Neuronal stem cell (in vitro differentiated cells): ENCODE measurements at regions not wholly inside any gene's neighbourhood (a gene's known extent, or its start where the extent isn't known, plus 50 kb on each side); places are given as distances from the start of the nearest gene placed in this dataset.

Experiments used
- DNase-seq: peaks from one replicate; pipeline ENCODE4 v3.0.0-alpha.2; 2013; ENCODE audit warnings: low spot score
- H2AFZ ChIP-seq: one replicate; pipeline ENCODE4 v1.6.1; 2013; ENCODE audit warnings: mild to moderate bottlenecking, low read length, inconsistent platforms
- H2AK5ac ChIP-seq: 2 replicates; pipeline ENCODE4 v1.6.1; 2013; ENCODE audit warnings: low read depth, mild to moderate bottlenecking, inconsistent platforms, low read length, moderate library complexity, mixed read lengths
- H2BK120ac ChIP-seq: 2 replicates; pipeline ENCODE4 v1.6.1; 2013; ENCODE audit warnings: low read depth, mild to moderate bottlenecking, inconsistent platforms, low read length, moderate library complexity, mixed read lengths
- H2BK12ac ChIP-seq: one replicate; pipeline ENCODE4 v1.6.1; 2013; ENCODE audit warnings: low read length, inconsistent platforms
- H2BK15ac ChIP-seq: 2 replicates; pipeline ENCODE4 v1.6.1; 2013; ENCODE audit warnings: mild to moderate bottlenecking, low read length, inconsistent platforms, mixed read lengths
- H2BK5ac ChIP-seq: one replicate; pipeline ENCODE4 v1.6.1; 2013; ENCODE audit warnings: inconsistent platforms, mild to moderate bottlenecking, low read length, moderate library complexity
- H3K14ac ChIP-seq: one replicate; pipeline ENCODE4 v1.6.1; 2013; ENCODE audit warnings: low read length, inconsistent platforms
- H3K18ac ChIP-seq: 2 replicates; pipeline ENCODE4 v1.6.1; 2013; ENCODE audit warnings: low read length, inconsistent platforms
- H3K23ac ChIP-seq: 2 replicates; pipeline ENCODE4 v1.6.1; 2013; ENCODE audit warnings: low read depth, mild to moderate bottlenecking, mixed read lengths, low read length, inconsistent platforms; ENCODE audit not compliant: poor library complexity
- H3K27ac ChIP-seq: replicated peaks from 3 replicates; pipeline ENCODE4 v1.5.1; 2013; ENCODE audit warnings: low read length, inconsistent platforms
- H3K27me3 ChIP-seq, 3 experiments: 2 replicates each; pipeline ENCODE4 v1.6.1; 2013; ENCODE audit warnings: low read length in 3 of 3, mild to moderate bottlenecking in 2 of 3, inconsistent platforms in 1 of 3, low read depth in 1 of 3, mixed read lengths in 1 of 3, moderate library complexity in 1 of 3; ENCODE audit not compliant: control insufficient read depth in 3 of 3, insufficient read depth in 3 of 3
- H3K36me3 ChIP-seq, 2 donors: replicated peaks in 1 of 2; 2 replicates each; pipeline ENCODE4 v1.6.1; 2013; ENCODE audit warnings: low read length in 2 of 2; ENCODE audit not compliant: control insufficient read depth in 2 of 2, insufficient read depth in 2 of 2
- H3K4ac ChIP-seq: 2 replicates; pipeline ENCODE4 v1.6.1; 2013; ENCODE audit warnings: inconsistent platforms, mild to moderate bottlenecking, low read length, moderate library complexity
- H3K4me1 ChIP-seq, 2 donors: 1 replicate in 1 of 2; 2 replicates in 1 of 2; pipeline ENCODE4 v1.6.1; 2013; ENCODE audit warnings: low read length in 2 of 2, low read depth in 1 of 2; ENCODE audit not compliant: control insufficient read depth in 2 of 2, insufficient read depth in 1 of 2
- H3K4me2 ChIP-seq: one replicate; pipeline ENCODE4 v1.6.1; 2013; ENCODE audit warnings: mild to moderate bottlenecking, low read length, inconsistent platforms; ENCODE audit not compliant: insufficient read depth, poor library complexity, severe bottlenecking
- H3K4me3 ChIP-seq, 2 donors: 2 replicates each; pipeline ENCODE4 v1.5.1; 2013; ENCODE audit warnings: low read length in 2 of 2, mild to moderate bottlenecking in 2 of 2, inconsistent platforms in 1 of 2, moderate library complexity in 1 of 2
- H3K79me1 ChIP-seq: one replicate; pipeline ENCODE4 v1.6.1; 2013; ENCODE audit warnings: low read depth, mild to moderate bottlenecking, inconsistent platforms, low read length, moderate library complexity
- H3K9ac ChIP-seq: one replicate; pipeline ENCODE4 v1.6.1; 2013; ENCODE audit warnings: mild to moderate bottlenecking, low read depth, low read length, inconsistent platforms; ENCODE audit not compliant: poor library complexity
- H3K9me3 ChIP-seq, 2 donors: replicated peaks in 1 of 2; 2 replicates each; pipeline versions ENCODE3 to v1.6.1; 2013; ENCODE audit warnings: low read length in 2 of 2, mild to moderate bottlenecking in 2 of 2, inconsistent platforms in 1 of 2, low read depth in 1 of 2, mixed read lengths in 1 of 2, moderate library complexity in 1 of 2; ENCODE audit not compliant: control insufficient read depth in 2 of 2, insufficient read depth in 1 of 2
- H4K8ac ChIP-seq: one replicate; pipeline ENCODE4 v1.6.1; 2013; ENCODE audit warnings: low read depth, mild to moderate bottlenecking, inconsistent platforms, low read length, moderate library complexity
- H4K91ac ChIP-seq: one replicate; pipeline ENCODE4 v1.6.1; 2013; ENCODE audit warnings: low read length, low read depth, mild to moderate bottlenecking, inconsistent platforms; ENCODE audit not compliant: poor library complexity
- WGBS, 2 donors: extraction: QIAGEN DNeasy Blood & Tissue Kit; methylation state at CpG; one replicate each; pipeline ENCODE4 v1.1.7; 2013; ENCODE audit warnings: missing lambda C conversion rate in 2 of 2, mixed read lengths in 1 of 2; ENCODE audit not compliant: insufficient read length in 2 of 2, insufficient replicate concordance in 1 of 2; ENCODE audit errors: extremely low coverage in 2 of 2; 5-methylcytosine and 5-hydroxymethylcytosine counted together

DNA sequence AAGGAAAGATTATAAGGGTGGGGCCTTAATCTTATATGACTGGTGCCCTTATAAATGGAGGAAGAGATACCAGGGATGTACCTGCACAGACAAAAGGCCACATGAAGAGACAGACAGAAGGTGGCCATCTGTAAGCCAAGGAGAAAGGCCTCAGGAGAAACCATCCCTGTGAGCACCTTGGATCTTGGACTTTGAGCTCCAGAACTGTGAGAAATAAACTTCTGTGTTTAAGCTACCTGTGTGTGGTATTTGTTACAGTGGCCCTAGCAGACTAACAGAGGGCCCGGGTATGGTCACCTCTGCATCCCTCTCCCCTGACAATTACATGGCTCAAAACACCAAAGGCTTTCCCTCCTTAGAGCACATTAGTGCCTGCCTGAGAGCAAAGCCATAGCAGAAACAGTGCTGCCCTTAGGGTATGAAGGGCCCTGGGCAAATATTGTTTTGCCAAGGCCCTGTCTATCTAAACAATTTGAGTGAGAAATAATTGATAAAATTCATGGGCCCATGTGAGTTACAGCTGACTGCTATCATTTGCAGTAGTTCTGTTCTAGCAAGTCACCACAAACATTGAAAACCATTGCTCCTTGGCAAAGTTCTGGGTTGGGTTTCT is 109.3 kb upstream of the MYCN start:
- no peaks in the 10 kb centered on the region for H3K36me3 ChIP-seq
- no peak overlapping the region for H3K4ac ChIP-seq
- H3K23ac ChIP-seq, result no peak overlapping the region
- no peak overlapping the region for H2BK12ac ChIP-seq
- no peak overlapping the region for H3K14ac ChIP-seq
- no peak for DNase-seq
- peaks cover 0 to 4% (median 0%) of the 10 kb centered on the region in 3 experiments for H3K27me3 ChIP-seq
- H3K9me3 ChIP-seq, result no peaks in the 10 kb centered on the region
- no peak overlapping the region for H4K91ac ChIP-seq
- H2BK15ac ChIP-seq, result no peak overlapping the region
- H3K79me1 ChIP-seq, result no peaks in the 10 kb centered on the region
- H3K27ac ChIP-seq, result no peak overlapping the region
- no peak overlapping the region for H2AK5ac ChIP-seq
- H3K18ac ChIP-seq, result no peak overlapping the region
- no peak overlapping the region for H2BK120ac ChIP-seq
- H3K4me2 ChIP-seq, result no peak overlapping the region
- no peak overlapping the region for H2BK5ac ChIP-seq
- no peak overlapping the region for H2AFZ ChIP-seq
- peaks cover under 1 to 11% of the 10 kb centered on the region in 2 donors for H3K4me1 ChIP-seq
- no CpG with 5 or more reads among the region's 1 CpG for WGBS, 2 donors
- H4K8ac ChIP-seq, result no peak overlapping the region
- no peak overlapping the region for H3K9ac ChIP-seq
- H3K4me3 ChIP-seq, result no peak overlapping the region

DNA sequence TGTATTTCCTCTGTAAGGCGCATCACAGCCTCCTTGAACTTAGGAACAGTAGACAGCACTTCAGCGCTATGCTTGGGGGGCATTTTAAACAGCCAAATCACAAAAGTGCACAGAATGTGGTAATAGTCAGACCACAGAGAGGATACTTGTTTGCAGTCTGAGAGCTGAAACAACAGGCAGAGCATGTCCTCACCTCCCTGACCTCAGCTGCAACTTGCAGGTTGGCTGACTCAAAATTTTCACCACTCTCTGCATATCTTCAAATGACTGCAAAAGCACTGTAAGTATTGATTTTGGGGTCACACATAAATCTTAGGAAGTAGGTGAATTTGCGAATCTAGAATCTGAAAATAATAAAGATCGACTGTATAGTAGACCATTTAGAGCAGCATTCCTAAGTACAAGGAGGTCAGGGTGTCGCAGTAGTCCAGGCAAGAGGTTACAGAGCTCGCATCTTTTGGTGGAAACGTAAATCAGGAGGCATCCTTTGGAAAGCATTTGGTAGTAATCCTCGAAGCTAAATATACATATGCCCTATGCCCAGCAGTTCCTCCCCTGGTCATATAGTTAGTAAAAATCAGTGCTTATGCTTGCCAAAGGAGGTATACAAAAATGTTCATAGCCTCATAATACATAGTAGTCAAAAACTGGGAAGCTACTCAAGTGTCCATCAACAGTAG is 108.2 kb upstream of the MYCN start:
- H3K36me3 ChIP-seq, result no peaks in the 10 kb centered on the region
- no peak overlapping the region for H4K91ac ChIP-seq
- H3K23ac ChIP-seq, result no peak overlapping the region
- no peak overlapping the region for H4K8ac ChIP-seq
- no peaks in the 10 kb centered on the region for H3K9me3 ChIP-seq
- no peak overlapping the region for H2AK5ac ChIP-seq
- H2AFZ ChIP-seq, result no peak overlapping the region
- H2BK120ac ChIP-seq, result no peak overlapping the region
- no peak overlapping the region for H2BK12ac ChIP-seq
- no peak overlapping the region for H2BK15ac ChIP-seq
- H3K18ac ChIP-seq, result no peak overlapping the region
- no peak overlapping the region for H3K27ac ChIP-seq
- no peak overlapping the region for H3K4me3 ChIP-seq
- no peak overlapping the region for H2BK5ac ChIP-seq
- H3K14ac ChIP-seq, result no peak overlapping the region
- H3K4me1 ChIP-seq, result peaks cover 0 to 1% of the 10 kb centered on the region in 2 donors
- no peaks in the 10 kb centered on the region for H3K79me1 ChIP-seq
- WGBS, 2 donors, result no CpG with 5 or more reads among the region's 8 CpGs
- no peaks in the 10 kb centered on the region for H3K27me3 ChIP-seq
- no peak overlapping the region for H3K4ac ChIP-seq
- H3K4me2 ChIP-seq, result no peak overlapping the region
- H3K9ac ChIP-seq, result no peak overlapping the region
- no peak for DNase-seq

DNA sequence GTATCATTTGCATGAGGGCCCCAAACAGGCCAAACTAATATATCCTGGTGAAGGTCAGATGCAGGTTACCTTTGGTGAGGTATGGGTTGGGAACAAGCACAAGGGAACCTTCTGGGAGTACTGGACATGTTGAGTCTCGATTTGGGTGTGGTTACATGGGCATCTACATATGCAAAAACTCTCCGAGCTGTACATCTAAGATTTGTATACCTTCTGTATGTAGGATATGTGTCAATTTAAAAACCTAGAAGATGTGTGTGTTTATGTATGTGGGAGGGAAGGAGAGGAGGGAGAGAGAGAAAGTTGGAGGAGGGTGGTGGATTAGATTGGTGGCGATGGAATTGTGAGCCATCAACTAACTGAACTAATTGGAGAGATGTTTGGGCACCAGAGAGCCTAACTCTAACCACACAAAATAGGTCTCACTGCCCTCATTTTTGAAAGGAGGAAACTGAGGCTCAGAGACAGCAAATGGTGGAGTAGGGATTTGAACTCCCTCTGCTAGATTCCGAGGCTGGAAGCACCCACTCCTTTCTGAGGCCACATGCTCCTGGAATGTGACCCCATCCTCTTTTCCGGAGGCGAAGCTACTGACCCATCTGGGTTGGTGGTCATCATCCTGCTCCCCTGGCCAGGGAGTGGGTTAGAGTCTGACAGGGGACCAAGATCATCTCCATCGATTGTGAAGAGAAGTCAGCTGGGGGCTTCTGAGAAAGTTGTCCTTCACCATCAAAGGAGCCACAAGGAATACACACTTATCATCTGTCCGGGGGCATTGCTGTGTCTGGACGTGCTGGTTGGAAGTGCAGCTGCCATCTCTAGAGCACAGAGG is 107.3 kb upstream of the MYCN start:
- no peak for DNase-seq
- H3K27me3 ChIP-seq, result no peaks in the 10 kb centered on the region
- no peak overlapping the region for H3K4me3 ChIP-seq

DNA sequence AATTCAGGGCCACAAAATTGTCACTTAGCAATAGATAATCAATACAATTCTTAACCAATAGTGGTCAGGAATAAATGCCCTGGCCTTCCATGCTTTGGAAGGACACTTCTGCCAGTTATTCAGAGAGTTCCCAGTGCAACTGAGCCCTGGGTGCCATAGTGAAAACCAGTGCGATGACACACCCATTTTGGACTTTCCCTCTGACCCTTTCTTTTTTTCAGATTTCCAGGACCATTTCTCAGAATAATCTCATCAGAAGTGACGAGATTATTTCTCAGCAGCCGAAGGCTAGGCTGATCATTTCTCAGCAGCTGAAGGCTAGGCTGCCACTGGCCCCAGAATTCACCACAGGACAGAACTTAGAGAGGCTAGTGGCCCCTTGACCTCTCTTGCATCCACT is 106.6 kb upstream of the MYCN start:
- Histone ChIP-seq H3K4ac (no peak overlapping the region), H4K8ac (no peak overlapping the region), H3K27ac (no peak overlapping the region), H3K4me1 (peaks cover 0 to 1% of the 10 kb centered on the region in 2 donors), H3K14ac (no peak overlapping the region), H2BK120ac (no peak overlapping the region), H3K36me3 (no peaks in the 10 kb centered on the region), H3K27me3 (no peaks in the 10 kb centered on the region), H3K9ac (no peak overlapping the region), H2BK12ac (no peak overlapping the region), H2AK5ac (no peak overlapping the region), H3K4me3 (no peak overlapping the region), H3K4me2 (no peak overlapping the region), H3K9me3 (peaks cover 0 to 1% of the 10 kb centered on the region in 2 donors), H3K79me1 (no peaks in the 10 kb centered on the region), H3K18ac (no peak overlapping the region), H2AFZ (no peak overlapping the region), H4K91ac (no peak overlapping the region), H2BK15ac (no peak overlapping the region), H3K23ac (no peak overlapping the region), H2BK5ac (no peak overlapping the region)
- no CpG with 5 or more reads among the region's 3 CpGs for WGBS, 2 donors
- DNase-seq, result no peak

More for the DNA sequence above, 107.3 kb upstream of the MYCN start:
- H2BK5ac ChIP-seq, result no peak overlapping the region
- no peak overlapping the region for H3K14ac ChIP-seq
- H2AK5ac ChIP-seq, result no peak overlapping the region
- H3K4me2 ChIP-seq, result no peak overlapping the region
- H4K8ac ChIP-seq, result no peak overlapping the region
- peaks cover 0 to 1% of the 10 kb centered on the region in 2 donors for H3K4me1 ChIP-seq
- no peaks in the 10 kb centered on the region for H3K79me1 ChIP-seq
- no peak overlapping the region for H3K27ac ChIP-seq
- H3K9ac ChIP-seq, result no peak overlapping the region
- WGBS, 2 donors, result no CpG with 5 or more reads among the region's 9 CpGs
- H3K4ac ChIP-seq, result no peak overlapping the region
- no peaks in the 10 kb centered on the region for H3K36me3 ChIP-seq
- H4K91ac ChIP-seq, result no peak overlapping the region
- no peak overlapping the region for H2BK15ac ChIP-seq
- no peak overlapping the region for H2AFZ ChIP-seq
- peaks cover 0 to 1% of the 10 kb centered on the region in 2 donors for H3K9me3 ChIP-seq
- no peak overlapping the region for H3K18ac ChIP-seq
- no peak overlapping the region for H3K23ac ChIP-seq
- H2BK12ac ChIP-seq, result no peak overlapping the region
- no peak overlapping the region for H2BK120ac ChIP-seq
